C4-2B (cell line): ENCODE measurements at regions not wholly inside any gene's neighbourhood (a gene's known extent, or its start where the extent isn't known, plus 50 kb on each side); places are given as distances from the start of the nearest gene placed in this dataset.

ENCODE experiments used
- CTCF ChIP-seq: fragments of 450-650 bp; conservative IDR thresholded peaks from 2 replicates; pipeline ENCODE4 v1.5.1; 2017; ENCODE audit warnings: mild to moderate bottlenecking
- ZFX ChIP-seq: fragments of 450-650 bp; IDR thresholded peaks from 2 replicates; pipeline ENCODE4 v1.6.1; 2017

- TF ChIP-seq CTCF: no peak
- TF ChIP-seq ZFX: no peak
Observed at GRCh38 chr3:113148284-113148683, 63.1 kb upstream of the BOC start.
